HG03469 (cell line): ENCODE measurements at regions not wholly inside any gene's neighbourhood (a gene's known extent, or its start where the extent isn't known, plus 50 kb on each side); places are given as distances from the start of the nearest gene placed in this dataset.
"Not testable (repeated sequence)": the region's sequence is repeated elsewhere in the genome, so short reads cannot be mapped to it uniquely, and the experiment has no call there.

Experiments used
- ATAC-seq: cut with Tn5 transposase; IDR thresholded peaks from one replicate; pipeline ENCODE4 v1.9.1; 2021; ENCODE audit warnings: mild to moderate bottlenecking, moderate library complexity, moderate number of reproducible peaks; ENCODE audit not compliant: unreplicated experiment

- ATAC-seq = no peak
These were observed 126.0 kb upstream of the GOT2 start for GRCh38 chr16:58859958-58860669.

DNA sequence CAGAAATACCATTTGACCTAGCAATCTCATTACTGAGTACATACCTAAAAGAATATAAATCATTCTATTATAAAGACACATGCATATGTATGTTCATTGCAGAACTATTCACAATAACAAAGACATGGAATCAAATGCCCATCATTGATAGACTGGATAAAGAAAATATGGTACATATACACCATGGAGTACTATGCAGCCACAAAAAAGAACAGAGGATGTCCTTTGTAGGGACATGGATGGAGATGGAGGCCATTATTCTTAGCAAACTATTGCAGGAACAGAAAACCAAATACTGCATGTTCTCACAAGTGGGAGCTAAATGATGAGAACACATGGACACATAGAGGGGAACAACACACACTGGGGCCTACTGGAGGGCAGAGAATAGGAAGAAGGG, 124.5 kb upstream of the GOT2 start:
- not testable (repeated sequence) for ATAC-seq

DNA sequence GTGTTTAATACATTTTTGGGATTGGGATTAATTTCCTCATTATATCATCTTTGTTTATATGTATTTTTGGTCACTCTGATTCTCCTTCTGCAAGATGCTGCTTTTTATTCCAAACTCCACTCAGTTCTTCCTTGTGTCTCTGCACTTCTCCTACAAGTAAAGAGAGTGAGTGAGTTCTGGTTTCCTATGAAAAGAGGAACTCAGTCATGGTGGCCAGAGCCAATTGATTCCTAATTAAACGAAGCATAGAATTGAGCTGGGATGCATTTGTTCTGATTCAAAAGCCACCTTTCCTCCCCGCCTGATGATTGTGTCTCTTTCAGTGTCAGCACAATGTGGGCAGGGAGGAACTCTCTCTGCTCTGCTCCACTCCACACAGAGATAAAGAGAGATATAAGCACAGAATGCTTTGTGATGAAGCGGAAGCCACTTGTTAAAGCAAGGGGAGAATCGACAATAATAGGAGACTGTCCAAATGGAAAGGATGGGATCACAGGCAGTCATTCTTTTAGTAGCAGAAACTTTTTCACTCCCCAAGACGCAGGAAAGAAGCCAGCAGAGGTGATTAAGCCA, 121.3 kb upstream of the GOT2 start:
- ATAC-seq = no peak

DNA sequence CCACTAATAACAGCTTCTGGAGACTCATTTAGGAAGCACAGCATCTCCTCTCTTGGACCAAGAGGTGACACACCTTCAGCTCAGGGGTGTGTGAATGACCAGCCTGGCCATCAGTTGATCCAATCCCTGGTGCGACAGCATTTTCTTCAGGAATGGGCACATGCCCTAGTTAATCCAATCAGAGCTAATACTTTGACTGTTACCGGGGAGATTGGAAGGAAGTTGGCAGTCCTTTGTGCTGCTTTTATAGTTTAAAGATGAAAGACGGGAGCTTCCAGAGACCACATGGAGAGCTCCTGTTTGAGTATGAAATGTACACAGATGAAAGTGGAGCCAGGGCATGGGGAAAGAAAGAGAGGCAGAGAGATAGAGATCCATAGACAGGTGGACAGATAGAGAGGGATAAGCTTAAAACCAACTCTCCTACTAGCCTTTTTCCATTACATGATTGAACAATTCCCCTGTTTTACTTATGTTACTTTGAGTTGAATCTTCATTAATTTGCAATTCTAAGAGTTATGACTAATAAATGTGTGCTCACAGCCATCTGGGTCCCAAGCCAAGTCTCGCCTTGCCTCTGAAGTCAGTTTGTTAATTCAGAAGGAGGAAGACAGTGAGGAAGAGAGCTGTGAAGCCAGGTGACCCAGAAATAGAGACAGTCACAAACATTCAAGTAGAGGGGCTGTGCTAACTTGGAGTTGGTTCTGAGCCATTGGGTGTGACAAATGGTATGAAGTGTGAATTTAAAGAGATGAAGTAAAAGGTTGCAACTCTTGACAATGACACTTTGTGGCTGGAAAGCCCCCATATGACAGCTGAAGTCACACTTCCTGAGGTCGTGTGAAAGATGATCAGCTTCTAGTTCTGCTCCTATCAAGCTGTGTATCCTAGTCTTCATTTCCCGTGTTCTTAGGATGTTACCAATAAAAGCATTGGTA, 120.0 kb upstream of the GOT2 start:
- peak; percentile 73 for ATAC-seq

DNA sequence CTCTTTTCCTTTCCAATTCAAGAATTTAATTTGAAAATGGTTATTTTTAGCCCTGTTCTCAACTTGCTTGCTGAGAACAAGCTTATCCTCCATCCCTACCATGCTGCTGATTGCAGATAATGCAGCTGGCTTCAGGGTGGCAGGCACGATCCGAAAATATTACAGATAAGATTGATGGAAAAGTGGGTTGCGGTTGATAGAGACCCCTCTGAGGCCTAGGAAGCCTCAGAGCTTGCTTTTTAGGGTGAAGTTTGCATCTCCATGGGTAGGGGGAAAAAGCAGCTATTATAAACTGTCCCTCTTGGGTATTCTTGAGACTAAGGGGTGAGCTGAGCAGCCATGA, 116.5 kb upstream of the GOT2 start:
- ATAC-seq = no peak

- no peak for ATAC-seq
These were observed 116.0 kb upstream of the GOT2 start for GRCh38 chr16:58850019-58850677.

DNA sequence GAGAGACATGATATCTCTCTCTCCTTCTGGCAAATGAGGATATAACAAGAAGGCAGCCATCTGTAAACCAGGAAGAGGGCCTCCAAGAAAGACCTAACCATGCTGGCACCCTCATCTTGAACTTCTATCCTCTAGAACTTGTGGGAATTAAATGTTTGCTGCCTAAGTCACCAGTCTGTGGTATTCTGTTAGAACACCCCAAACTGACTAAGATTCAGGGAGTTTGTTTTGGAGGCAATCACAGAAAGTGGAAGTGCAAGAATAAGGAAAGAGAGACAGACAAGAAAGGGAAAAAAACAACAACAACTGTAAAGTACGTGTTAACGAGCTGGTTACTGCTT, 114.5 kb upstream of the GOT2 start:
- ATAC-seq = no peak

- no peak for ATAC-seq
These were observed 114.0 kb upstream of the GOT2 start for GRCh38 chr16:58847902-58848661.

GRCh38 chr16:58846226-58846625, 112.1 kb upstream of the GOT2 start:
- ATAC-seq = not testable (repeated sequence)

- peak; percentile 52 for ATAC-seq
These were observed 109.6 kb upstream of the GOT2 start for GRCh38 chr16:58843675-58844074.

DNA sequence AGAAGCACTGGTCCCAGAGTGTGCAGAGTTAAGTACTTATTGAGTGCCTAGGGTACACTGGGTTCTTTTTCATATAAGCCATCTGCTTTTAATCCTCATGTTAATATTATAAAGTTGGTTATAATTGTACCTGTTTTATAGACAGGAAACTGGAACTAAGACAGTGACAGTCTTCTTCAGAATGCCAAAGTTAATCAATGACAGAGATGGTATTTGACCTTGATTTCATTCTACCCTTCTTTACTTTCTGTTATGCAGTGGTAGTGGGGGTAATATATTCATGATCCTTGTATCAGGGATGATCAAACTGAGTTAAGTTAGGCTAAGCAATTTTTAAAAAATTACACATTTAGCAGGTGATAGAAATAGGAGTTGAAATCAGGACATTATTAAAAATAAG, 108.6 kb upstream of the GOT2 start:
- no peak for ATAC-seq

- no peak for ATAC-seq
These were observed 108.0 kb upstream of the GOT2 start for GRCh38 chr16:58842156-58842555.

- ATAC-seq = no peak
These were observed 103.8 kb upstream of the GOT2 start for GRCh38 chr16:58837950-58838349.

GRCh38 chr16:58836427-58836826, 102.3 kb upstream of the GOT2 start:
- no peak for ATAC-seq

- no peak for ATAC-seq
These were observed 98.3 kb upstream of the GOT2 start for GRCh38 chr16:58832386-58832895.

- ATAC-seq = no peak
These were observed 97.3 kb upstream of the GOT2 start for GRCh38 chr16:58831386-58831785.

- no peak for ATAC-seq
These were observed 94.9 kb upstream of the GOT2 start for GRCh38 chr16:58828901-58829545.

- ATAC-seq = no peak
These were observed 90.1 kb upstream of the GOT2 start for GRCh38 chr16:58824201-58824600.

DNA sequence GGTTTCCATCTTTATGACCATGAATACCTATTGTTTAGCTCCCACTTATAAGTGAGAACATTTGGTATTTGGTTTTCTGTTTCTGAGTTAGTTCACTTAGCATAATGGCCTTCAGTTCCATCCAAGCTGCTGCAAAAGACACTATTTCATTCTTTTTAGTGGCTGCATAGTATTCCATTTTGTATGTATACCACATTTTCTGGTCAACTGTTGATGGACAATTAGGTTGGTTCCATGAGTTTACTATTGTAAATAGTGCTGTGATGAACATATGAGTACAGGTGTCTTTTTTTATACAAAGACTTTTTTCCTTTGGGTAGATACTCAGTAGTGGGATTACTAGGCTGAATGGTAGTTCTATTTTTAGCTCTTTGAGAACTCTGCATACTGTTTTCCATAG, 87.8 kb upstream of the GOT2 start:
- ATAC-seq = no peak

GRCh38 chr16:58820411-58820810, 86.3 kb upstream of the GOT2 start:
- ATAC-seq = no peak
